Fibroblast of villous mesenchyme (primary cell): ENCODE measurements at regions not wholly inside any gene's neighbourhood (a gene's known extent, or its start where the extent isn't known, plus 50 kb on each side); places are given as distances from the start of the nearest gene placed in this dataset.

Experiments
- DNase-seq: peaks from one replicate; pipeline ENCODE4 v3.0.0-alpha.2; 2010; ENCODE audit warnings: low read depth
- H3K4me3 ChIP-seq: 2 replicates; pipeline ENCODE4 v1.5.1; 2011; ENCODE audit warnings: low read depth, mild to moderate bottlenecking, low read length
- CTCF ChIP-seq: IDR thresholded peaks from 2 replicates; pipeline ENCODE4 v1.5.1; 2012; ENCODE audit warnings: low read depth, mild to moderate bottlenecking, low read length; ENCODE audit not compliant: insufficient read depth

GRCh38 chr7:144960763-144961162 is 124.9 kb upstream of the TPK1 start:
- DNase-seq = no peak
- H3K4me3 ChIP-seq = no peak overlapping the region
- no peak for TF ChIP-seq CTCF

GRCh38 chr7:144957998-144958397 is 122.1 kb upstream of the TPK1 start:
- no peak for TF ChIP-seq CTCF
- no peak for DNase-seq
- H3K4me3 ChIP-seq = no peak overlapping the region

- TF ChIP-seq CTCF = no peak
These were observed 119.6 kb upstream of the TPK1 start for GRCh38 chr7:144955422-144955821.

GRCh38 chr7:144941127-144941526 is 105.3 kb upstream of the TPK1 start:
- DNase-seq = no peak
- H3K4me3 ChIP-seq = no peak overlapping the region
- TF ChIP-seq CTCF = no peak

More at GRCh38 chr7:144955422-144955821, 119.6 kb upstream of the TPK1 start:
- DNase-seq = no peak
- H3K4me3 ChIP-seq = no peak overlapping the region

GRCh38 chr7:144937199-144937598 is 101.3 kb upstream of the TPK1 start:
- H3K4me3 ChIP-seq = no peak overlapping the region
- no peak for TF ChIP-seq CTCF
- DNase-seq = no peak

- no peak for DNase-seq
- H3K4me3 ChIP-seq = no peak overlapping the region
- no peak for TF ChIP-seq CTCF
These were observed 100.5 kb upstream of the TPK1 start for GRCh38 chr7:144936314-144936713.

GRCh38 chr7:144910411-144910810 is 74.6 kb upstream of the TPK1 start:
- H3K4me3 ChIP-seq = no peak overlapping the region
- no peak for DNase-seq
- TF ChIP-seq CTCF = no peak
